Colonic mucosa (tissue), 4 donors: ENCODE measurements at regions not wholly inside any gene's neighbourhood (a gene's known extent, or its start where the extent isn't known, plus 50 kb on each side); places are given as distances from the start of the nearest gene placed in this dataset.

Experiments used
- DNase-seq: peaks from one replicate; pipeline ENCODE4 v3.0.0-alpha.2; 2020
- H3K27ac ChIP-seq: fragments of 200-600 bp; one replicate; pipeline ENCODE4 v1.8.0; 2021
- H3K27me3 ChIP-seq: fragments of 200-600 bp; one replicate; pipeline ENCODE4 v1.8.0; 2021
- H3K36me3 ChIP-seq: fragments of 200-600 bp; one replicate; pipeline ENCODE4 v1.8.0; 2021
- H3K4me1 ChIP-seq: fragments of 200-600 bp; one replicate; pipeline ENCODE4 v1.8.0; 2021; ENCODE audit warnings: mild to moderate bottlenecking
- H3K4me3 ChIP-seq: fragments of 200-600 bp; one replicate; pipeline ENCODE4 v1.8.0; 2021
- H3K9ac ChIP-seq, 2 donors: one replicate each; pipeline ENCODE4 v1.7.0; 2013; ENCODE audit warnings: control low read depth in 2 of 2, low read depth in 2 of 2, low read length in 2 of 2
- H3K9me3 ChIP-seq: fragments of 200-600 bp; one replicate; pipeline ENCODE4 v1.8.0; 2021
- intact Hi-C: fragments of 100-400 bp; cut with DNase I; formaldehyde crosslinking; loops from one replicate; pipeline ENCODE4 v1.14.1; 2022
- TF ChIP-seq, protein P1 (sequence below): fragments of 200-600 bp; IDR thresholded peaks from one replicate; pipeline ENCODE4 v1.8.0; 2022; ENCODE audit warnings: antibody characterized with exemption, mild to moderate bottlenecking
- donor health status: healthy.
- donor health status: DM: no; HTN: no; CAD: no.
- donor health status: DM: no; HTN: no; CAD: no.

DNA sequence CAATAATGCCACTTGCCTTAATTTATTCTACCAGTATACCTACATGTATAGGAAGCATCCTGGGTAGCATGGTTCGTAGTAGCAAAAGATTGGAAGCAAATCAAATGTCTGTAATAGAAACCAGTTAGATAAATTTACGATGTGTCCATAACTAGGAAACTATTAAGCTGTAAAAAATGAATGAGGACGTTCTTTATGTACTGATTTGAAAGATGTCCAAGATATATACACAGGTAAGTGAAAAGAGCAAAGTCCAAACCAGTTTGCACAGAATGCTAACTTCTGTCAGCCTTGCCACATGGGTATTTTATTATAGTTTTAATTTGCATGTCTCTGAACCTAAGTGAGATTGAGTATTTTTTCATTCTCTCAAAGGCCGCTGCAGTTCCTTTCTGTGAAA is 251.8 kb upstream of the IRF2BP2 start:
- Histone ChIP-seq H3K4me1 (peaks cover 15% of the 10 kb centered on the region), H3K4me3 (no peak overlapping the region), H3K9ac (peak overlapping the region in 1 of 2 donors; percentile 13), H3K36me3 (no peaks in the 10 kb centered on the region), H3K9me3 (no peaks in the 10 kb centered on the region), H3K27me3 (no peaks in the 10 kb centered on the region), H3K27ac (peak overlapping the region; percentile 69)
- intact Hi-C loops, result no loop called here
- TF ChIP-seq, protein P1, sequence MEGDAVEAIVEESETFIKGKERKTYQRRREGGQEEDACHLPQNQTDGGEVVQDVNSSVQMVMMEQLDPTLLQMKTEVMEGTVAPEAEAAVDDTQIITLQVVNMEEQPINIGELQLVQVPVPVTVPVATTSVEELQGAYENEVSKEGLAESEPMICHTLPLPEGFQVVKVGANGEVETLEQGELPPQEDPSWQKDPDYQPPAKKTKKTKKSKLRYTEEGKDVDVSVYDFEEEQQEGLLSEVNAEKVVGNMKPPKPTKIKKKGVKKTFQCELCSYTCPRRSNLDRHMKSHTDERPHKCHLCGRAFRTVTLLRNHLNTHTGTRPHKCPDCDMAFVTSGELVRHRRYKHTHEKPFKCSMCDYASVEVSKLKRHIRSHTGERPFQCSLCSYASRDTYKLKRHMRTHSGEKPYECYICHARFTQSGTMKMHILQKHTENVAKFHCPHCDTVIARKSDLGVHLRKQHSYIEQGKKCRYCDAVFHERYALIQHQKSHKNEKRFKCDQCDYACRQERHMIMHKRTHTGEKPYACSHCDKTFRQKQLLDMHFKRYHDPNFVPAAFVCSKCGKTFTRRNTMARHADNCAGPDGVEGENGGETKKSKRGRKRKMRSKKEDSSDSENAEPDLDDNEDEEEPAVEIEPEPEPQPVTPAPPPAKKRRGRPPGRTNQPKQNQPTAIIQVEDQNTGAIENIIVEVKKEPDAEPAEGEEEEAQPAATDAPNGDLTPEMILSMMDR, result no peak
- DNase-seq, result no peak

DNA sequence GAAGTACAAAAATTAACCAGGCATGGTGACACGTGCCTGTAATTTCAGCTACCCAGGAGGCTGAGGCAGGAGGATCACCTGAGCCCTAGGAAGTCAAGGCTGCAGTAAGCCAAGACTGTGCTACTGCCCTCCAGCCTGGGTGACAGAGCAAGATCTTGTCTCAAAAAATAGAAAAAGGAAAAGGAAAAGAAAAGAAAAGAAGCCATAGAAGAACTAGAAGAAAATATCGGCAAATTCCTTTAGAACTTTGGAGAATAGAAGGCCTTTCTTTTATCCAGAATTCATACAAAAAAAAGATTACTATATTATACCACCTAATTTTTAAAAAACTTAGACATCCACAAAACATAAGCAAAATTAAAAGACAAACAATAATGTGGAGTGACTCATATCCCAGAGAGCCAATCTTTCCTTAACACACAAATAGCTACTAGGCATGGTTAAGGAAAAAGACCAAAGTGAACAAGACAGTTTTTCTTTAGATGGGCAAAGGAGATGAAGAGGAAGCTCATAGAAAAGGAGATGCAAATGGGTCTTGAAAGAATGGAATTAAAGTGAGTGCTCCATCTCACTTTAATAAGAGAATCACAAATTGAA is 251.1 kb upstream of the IRF2BP2 start:
- peak overlapping the region in 1 of 2 donors; percentile 13 for H3K9ac ChIP-seq
- H3K27ac ChIP-seq, result peak overlapping the region; percentile 69
- no peak for DNase-seq
- peaks cover 15% of the 10 kb centered on the region for H3K4me1 ChIP-seq
- no peaks in the 10 kb centered on the region for H3K9me3 ChIP-seq
- H3K27me3 ChIP-seq, result no peaks in the 10 kb centered on the region
- intact Hi-C loops, result no loop called here
- no peak overlapping the region for H3K4me3 ChIP-seq
- TF ChIP-seq, protein P1, result no peak
- no peaks in the 10 kb centered on the region for H3K36me3 ChIP-seq

DNA sequence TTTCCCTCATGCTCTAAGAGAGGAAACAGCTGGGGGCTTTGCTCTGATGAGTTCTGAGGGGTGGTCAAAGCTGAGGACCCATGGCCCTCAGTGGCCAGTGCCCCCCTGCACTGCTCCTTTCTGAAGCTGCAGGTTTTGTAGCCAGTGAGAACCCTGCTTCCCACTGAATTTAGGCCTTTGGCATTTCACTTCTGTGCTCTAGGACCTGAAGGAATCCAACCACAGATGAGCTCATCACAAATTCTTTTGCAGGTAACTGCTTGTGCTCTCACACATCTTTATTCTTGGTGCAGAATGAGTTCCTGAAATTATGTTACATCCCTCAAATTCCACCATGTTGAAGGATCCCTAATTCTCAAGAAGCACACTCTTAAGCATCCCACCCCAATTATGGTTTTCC is 248.7 kb upstream of the IRF2BP2 start:
- Histone ChIP-seq H3K36me3 (no peaks in the 10 kb centered on the region), H3K27ac (no peak overlapping the region), H3K9ac (no peak overlapping the region), H3K27me3 (no peaks in the 10 kb centered on the region), H3K4me1 (peaks cover 15% of the 10 kb centered on the region), H3K9me3 (no peaks in the 10 kb centered on the region), H3K4me3 (no peak overlapping the region)
- DNase-seq, result no peak
- TF ChIP-seq, protein P1, result no peak
- intact Hi-C loops, result no loop called here

DNA sequence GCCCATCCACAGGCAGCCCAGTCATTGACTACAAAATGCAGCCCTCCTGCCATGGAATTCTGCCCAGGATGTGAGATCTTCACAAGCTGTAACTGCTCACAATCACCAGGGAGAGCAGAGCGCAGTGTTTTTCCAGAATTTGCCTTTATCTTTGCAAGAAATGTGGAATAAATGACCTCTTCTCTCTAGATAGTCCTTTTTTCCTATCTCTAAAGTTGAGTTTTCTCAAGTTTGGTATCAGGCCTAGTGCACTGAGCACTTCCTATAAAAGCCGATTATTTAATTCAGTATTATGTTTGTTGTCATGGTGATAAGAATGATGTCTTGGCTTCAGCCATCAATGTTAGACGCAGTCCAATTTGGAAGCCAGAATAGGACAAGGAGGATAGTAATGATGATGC is 246.9 kb upstream of the IRF2BP2 start:
- DNase-seq, result no peak
- Histone ChIP-seq H3K9ac (no peak overlapping the region), H3K9me3 (no peaks in the 10 kb centered on the region), H3K4me3 (no peak overlapping the region), H3K36me3 (no peaks in the 10 kb centered on the region), H3K4me1 (no peaks in the 10 kb centered on the region), H3K27me3 (no peaks in the 10 kb centered on the region), H3K27ac (no peak overlapping the region)
- intact Hi-C loops, result no loop called here
- TF ChIP-seq, protein P1, result no peak

DNA sequence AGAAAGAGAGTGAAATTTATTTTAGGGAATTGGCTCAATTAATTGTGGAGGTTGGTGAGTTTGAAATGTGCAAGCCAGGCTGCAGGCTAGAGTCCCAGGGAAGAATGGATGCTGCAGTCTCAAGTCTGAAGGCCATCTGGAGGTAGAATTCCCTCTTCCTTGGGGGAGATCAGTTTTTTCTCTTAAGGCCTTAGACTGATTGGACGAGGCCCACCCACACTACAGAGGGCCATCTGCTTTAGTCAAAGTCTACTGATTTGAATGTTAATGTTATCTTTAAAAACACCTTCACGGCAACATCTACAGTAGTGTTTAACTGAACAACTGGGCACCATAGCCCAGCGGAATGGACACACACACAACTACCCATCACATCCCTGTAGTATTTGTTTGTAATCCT is 245.9 kb upstream of the IRF2BP2 start:
- TF ChIP-seq, protein P1, result no peak
- no peak overlapping the region for H3K27ac ChIP-seq
- intact Hi-C loops, result no loop called here
- no peaks in the 10 kb centered on the region for H3K4me1 ChIP-seq
- H3K9ac ChIP-seq, result no peak overlapping the region
- H3K36me3 ChIP-seq, result no peaks in the 10 kb centered on the region
- no peaks in the 10 kb centered on the region for H3K9me3 ChIP-seq
- H3K27me3 ChIP-seq, result no peaks in the 10 kb centered on the region
- DNase-seq, result no peak
- no peak overlapping the region for H3K4me3 ChIP-seq
